Loucy (cell line): ENCODE measurements at regions not wholly inside any gene's neighbourhood (a gene's known extent, or its start where the extent isn't known, plus 50 kb on each side); places are given as distances from the start of the nearest gene placed in this dataset.

Source experiments
- H2AFZ ChIP-seq: fragments of 200-600 bp; sonication (generic); 2 replicates; pipeline ENCODE4 v1.6.0; 2016; ENCODE audit warnings: antibody characterized with exemption, mild to moderate bottlenecking, low read length, moderate library complexity
- H3F3A ChIP-seq: fragments of 200-600 bp; 2 replicates; pipeline ENCODE4 v1.6.0; 2016; ENCODE audit warnings: antibody characterized with exemption, low read depth, mild to moderate bottlenecking
- H3K27me3 ChIP-seq: fragments of 200-600 bp; sonication (generic); 2 replicates; pipeline ENCODE4 v1.6.1; 2014; ENCODE audit warnings: low read length, mild to moderate bottlenecking; ENCODE audit not compliant: insufficient read depth, poor library complexity, severe bottlenecking
- H3K36me3 ChIP-seq: fragments of 200-600 bp; sonication (generic); 2 replicates; pipeline ENCODE4 v1.6.1; 2016; ENCODE audit warnings: low read length; ENCODE audit not compliant: insufficient read depth
- H3K4me1 ChIP-seq: fragments of 200-600 bp; sonication (generic); 2 replicates; pipeline ENCODE4 v1.5.1; 2014; ENCODE audit warnings: low read length, mild to moderate bottlenecking; ENCODE audit not compliant: insufficient read depth, poor library complexity, severe bottlenecking
- H3K4me2 ChIP-seq: fragments of 200-600 bp; sonication (generic); 2 replicates; pipeline ENCODE4 v1.6.0; 2014; ENCODE audit warnings: antibody characterized with exemption, low read length, low read depth, mild to moderate bottlenecking; ENCODE audit not compliant: poor library complexity, severe bottlenecking
- H3K4me3 ChIP-seq: fragments of 200-600 bp; sonication (generic); 2 replicates; pipeline ENCODE4 v1.5.1; 2014; ENCODE audit warnings: low read length, mild to moderate bottlenecking, mixed read lengths; ENCODE audit not compliant: poor library complexity, severe bottlenecking
- H3K79me2 ChIP-seq: fragments of 200-600 bp; sonication (generic); 2 replicates; pipeline ENCODE4 v1.6.1; 2014; ENCODE audit warnings: low read length; ENCODE audit not compliant: insufficient read depth
- H3K9ac ChIP-seq: fragments of 200-600 bp; sonication (generic); 2 replicates; pipeline ENCODE4 v1.6.0; 2014; ENCODE audit warnings: mild to moderate bottlenecking, low read depth, low read length, moderate library complexity; ENCODE audit not compliant: poor library complexity, severe bottlenecking
- H3K9me2 ChIP-seq: fragments of 200-600 bp; sonication (generic); replicated peaks from 2 replicates; pipeline ENCODE4 v1.6.1; 2016; ENCODE audit warnings: low read depth, low read length, mixed read lengths
- H3K9me3 ChIP-seq: fragments of 200-600 bp; sonication (generic); 2 replicates; pipeline ENCODE4 v1.6.1; 2014; ENCODE audit warnings: mild to moderate bottlenecking, antibody characterized with exemption, low read length, low read depth; ENCODE audit not compliant: insufficient read depth
- H4K20me1 ChIP-seq: fragments of 200-600 bp; sonication (generic); 2 replicates; pipeline ENCODE4 v1.6.0; 2014; ENCODE audit warnings: antibody characterized with exemption, low read length, mild to moderate bottlenecking; ENCODE audit not compliant: insufficient read depth, poor library complexity, severe bottlenecking
- EZH2phosphoT487 ChIP-seq: fragments of 200-600 bp; IDR thresholded peaks from 2 replicates; pipeline ENCODE4 v1.6.1; 2018; ENCODE audit warnings: antibody characterized with exemption, mild to moderate bottlenecking, moderate library complexity, borderline replicate concordance
- TF ChIP-seq, protein P1 (sequence below): fragments of 200-600 bp; sonication (generic); conservative IDR thresholded peaks from 2 replicates; pipeline ENCODE4 v1.5.1; 2014; ENCODE audit warnings: mild to moderate bottlenecking, antibody characterized with exemption, low read length

GRCh38 chr2:128585706-128586105, 267.0 kb upstream of the HS6ST1 start:
- Histone ChIP-seq H3K79me2 (no peaks in the 10 kb centered on the region), H2AFZ (no peak overlapping the region), H3K9me2 (no peaks in the 10 kb centered on the region), H3K4me1 (peaks cover 7% of the 10 kb centered on the region), H3K27me3 (no peaks in the 10 kb centered on the region), H4K20me1 (no peaks in the 10 kb centered on the region), H3K9ac (no peak overlapping the region), H3K4me2 (no peak overlapping the region), H3F3A (no peaks in the 10 kb centered on the region), H3K4me3 (no peak overlapping the region), H3K9me3 (no peaks in the 10 kb centered on the region), H3K36me3 (no peaks in the 10 kb centered on the region)
- TF ChIP-seq EZH2phosphoT487, result no peak
- TF ChIP-seq, protein P1, sequence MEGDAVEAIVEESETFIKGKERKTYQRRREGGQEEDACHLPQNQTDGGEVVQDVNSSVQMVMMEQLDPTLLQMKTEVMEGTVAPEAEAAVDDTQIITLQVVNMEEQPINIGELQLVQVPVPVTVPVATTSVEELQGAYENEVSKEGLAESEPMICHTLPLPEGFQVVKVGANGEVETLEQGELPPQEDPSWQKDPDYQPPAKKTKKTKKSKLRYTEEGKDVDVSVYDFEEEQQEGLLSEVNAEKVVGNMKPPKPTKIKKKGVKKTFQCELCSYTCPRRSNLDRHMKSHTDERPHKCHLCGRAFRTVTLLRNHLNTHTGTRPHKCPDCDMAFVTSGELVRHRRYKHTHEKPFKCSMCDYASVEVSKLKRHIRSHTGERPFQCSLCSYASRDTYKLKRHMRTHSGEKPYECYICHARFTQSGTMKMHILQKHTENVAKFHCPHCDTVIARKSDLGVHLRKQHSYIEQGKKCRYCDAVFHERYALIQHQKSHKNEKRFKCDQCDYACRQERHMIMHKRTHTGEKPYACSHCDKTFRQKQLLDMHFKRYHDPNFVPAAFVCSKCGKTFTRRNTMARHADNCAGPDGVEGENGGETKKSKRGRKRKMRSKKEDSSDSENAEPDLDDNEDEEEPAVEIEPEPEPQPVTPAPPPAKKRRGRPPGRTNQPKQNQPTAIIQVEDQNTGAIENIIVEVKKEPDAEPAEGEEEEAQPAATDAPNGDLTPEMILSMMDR, result no peak

GRCh38 chr2:128589681-128590080, 271.0 kb upstream of the HS6ST1 start:
- Histone ChIP-seq H3K36me3 (no peaks in the 10 kb centered on the region), H3K9ac (no peak overlapping the region), H3K9me3 (no peaks in the 10 kb centered on the region), H3K9me2 (no peaks in the 10 kb centered on the region), H3K4me3 (no peak overlapping the region), H3K27me3 (no peaks in the 10 kb centered on the region), H3K79me2 (no peaks in the 10 kb centered on the region), H3K4me1 (peaks cover 23% of the 10 kb centered on the region), H4K20me1 (no peaks in the 10 kb centered on the region), H3K4me2 (no peak overlapping the region), H3F3A (no peaks in the 10 kb centered on the region), H2AFZ (no peak overlapping the region)
- TF ChIP-seq, protein P1, result peak; percentile 26
- no peak for TF ChIP-seq EZH2phosphoT487

DNA sequence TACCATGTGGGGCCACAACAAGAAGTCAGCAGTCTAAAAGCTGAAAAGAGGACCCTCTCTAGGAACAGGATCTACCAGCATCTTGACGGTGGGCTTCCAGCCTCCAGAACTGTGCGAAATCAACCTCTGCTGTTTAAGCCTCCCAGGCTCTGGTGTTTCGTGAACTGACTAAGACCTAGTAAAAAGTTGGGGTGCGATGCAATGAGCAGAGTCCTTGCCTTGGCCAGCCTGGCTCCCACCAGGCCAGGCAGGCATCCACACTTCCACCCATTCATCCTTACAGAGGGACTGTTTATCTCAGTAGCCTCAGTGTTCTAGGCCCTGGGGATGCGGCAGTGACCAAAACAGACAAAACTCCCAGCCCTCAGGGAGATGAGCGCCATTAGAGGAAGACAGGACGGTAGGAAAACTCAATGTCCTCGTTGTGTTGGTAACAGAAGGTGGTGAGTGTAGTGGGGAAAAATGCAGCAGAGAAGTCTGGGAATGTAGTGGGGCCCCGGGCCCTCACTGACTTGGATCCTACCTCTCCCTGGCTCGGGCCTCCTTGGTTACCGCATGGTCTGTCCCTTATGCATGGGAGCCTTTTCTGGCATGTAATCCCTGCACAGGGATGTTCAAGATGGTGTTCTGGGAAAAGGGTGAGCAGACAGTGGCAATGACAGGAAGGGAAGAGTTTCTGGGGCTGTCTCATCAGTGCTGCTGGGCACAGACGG, 271.8 kb upstream of the HS6ST1 start:
- TF ChIP-seq, protein P1, result no peak
- TF ChIP-seq EZH2phosphoT487, result no peak
- Histone ChIP-seq H3K4me3 (no peak overlapping the region), H3K9ac (peak overlapping the region; percentile 46), H3K79me2 (no peaks in the 10 kb centered on the region), H4K20me1 (no peaks in the 10 kb centered on the region), H3K9me2 (no peaks in the 10 kb centered on the region), H3K4me2 (peak overlapping the region; percentile 41), H3K27me3 (no peaks in the 10 kb centered on the region), H3F3A (no peaks in the 10 kb centered on the region), H3K9me3 (no peaks in the 10 kb centered on the region), H2AFZ (no peak overlapping the region), H3K36me3 (no peaks in the 10 kb centered on the region), H3K4me1 (peaks cover 23% of the 10 kb centered on the region)
